A549 (cell line): ENCODE measurements at regions not wholly inside any gene's neighbourhood (a gene's known extent, or its start where the extent isn't known, plus 50 kb on each side); places are given as distances from the start of the nearest gene placed in this dataset.

Source experiments
- ATAC-seq, 2 experiments: fragments of 200-7000 bp in 1 of 2; fragments of >200 bp in 1 of 2; cut with Nextera tagmentation in 1 of 2; cut with Tn5 transposase in 1 of 2; 3 replicates each; pipeline versions ENCODE4 v1.8.0 to v1.9.1; 2018 to 2020; ENCODE audit warnings: mild to moderate bottlenecking in 1 of 2, moderate library complexity in 1 of 2
- CTCF ChIA-PET: fragments of 300-600 bp; sonication (Branson Sonifier 250); formaldehyde crosslinking; extraction: SDS; loops from one replicate; lab custom pipeline; 2021; ENCODE audit warnings: antibody characterized with exemption, inconsistent platforms; lab: Yijun Ruan, JAX
- POLR2A ChIA-PET: fragments of 350-600 bp; formaldehyde crosslinking; extraction: SDS; loops from one replicate; lab custom pipeline; 2021; ENCODE audit warnings: antibody characterized with exemption, inconsistent platforms; lab: Yijun Ruan, JAX
- DNase-seq, 2 experiments: peaks; one replicate each; pipeline versions ENCODE4 v3.0.0 to v3.0.0-alpha.2; 2011 to 2016; ENCODE audit warnings: low read depth in 1 of 2, low spot score in 1 of 2
- FAIRE-seq: peaks from 2 replicates; lab custom pipeline; 2011; peaks lifted over from hg19 to GRCh38; lab: Jason Lieb, UNC
- H3K27ac ChIP-seq, 2 experiments: fragments of >200 bp; sonication (Bioruptor Twin); formaldehyde crosslinking; 3 replicates each; pipeline ENCODE4 v1.5.1; 2016 to 2017
- H3K4me1 ChIP-seq: fragments of >200 bp; sonication (Bioruptor Twin); formaldehyde crosslinking; 3 replicates; pipeline ENCODE4 v1.6.1; 2016
- H3K4me2 ChIP-seq: fragments of >200 bp; sonication (Bioruptor Twin); formaldehyde crosslinking; 3 replicates; pipeline ENCODE4 v1.6.1; 2016
- H3K4me3 ChIP-seq: fragments of >200 bp; sonication (Bioruptor Twin); formaldehyde crosslinking; 3 replicates; pipeline ENCODE4 v1.5.1; 2016
- H3K9me3 ChIP-seq: fragments of >200 bp; sonication (Bioruptor Twin); formaldehyde crosslinking; 3 replicates; pipeline ENCODE4 v1.6.1; 2016
- CBX8 ChIP-seq: fragments of 200-600 bp; sonication (generic); IDR thresholded peaks from 2 replicates; pipeline ENCODE4 v1.6.1; 2016
- CEBPB ChIP-seq, 2 experiments: fragments of >200 bp in 1 of 2; sonication (Bioruptor Twin) in 1 of 2; formaldehyde crosslinking in 1 of 2; IDR thresholded peaks; 2 replicates each; pipeline ENCODE4 v1.6.1; 2012 to 2016
- EHF ChIP-seq: fragments of 250-450 bp; sonication (Bioruptor Pico); IDR thresholded peaks from 2 replicates; pipeline ENCODE4 v1.5.0; 2020; ENCODE audit warnings: mild to moderate bottlenecking
- EP300 ChIP-seq, 2 experiments: fragments of >200 bp; sonication (Bioruptor Twin); formaldehyde crosslinking; IDR thresholded peaks; 2 replicates in 1 of 2; 3 replicates in 1 of 2; pipeline ENCODE4 v1.6.1; 2016 to 2017
- FOSB ChIP-seq: fragments of 250-450 bp; sonication (Bioruptor Pico); IDR thresholded peaks from 2 replicates; pipeline ENCODE4 v1.5.0; 2020; ENCODE audit warnings: mild to moderate bottlenecking, moderate library complexity
- FOSL2 ChIP-seq, 2 experiments: fragments of 450-650 bp in 1 of 2; fragments of >200 bp in 1 of 2; sonication (Bioruptor Twin) in 1 of 2; formaldehyde crosslinking; IDR thresholded peaks; 2 replicates each; pipeline versions ENCODE4 v1.5.0 to v1.6.1; 2016 to 2020; ENCODE audit warnings: mild to moderate bottlenecking in 1 of 2, moderate library complexity in 1 of 2
- GATA3 ChIP-seq: IDR thresholded peaks from 2 replicates; pipeline ENCODE4 v1.6.1; 2012; ENCODE audit warnings: borderline replicate concordance
- HOXA7 ChIP-seq: fragments of 250-450 bp; sonication (Bioruptor Pico); IDR thresholded peaks from 2 replicates; pipeline ENCODE4 v1.5.0; 2020; ENCODE audit warnings: mild to moderate bottlenecking, moderate library complexity
- HOXB13 ChIP-seq: fragments of 250-450 bp; sonication (Bioruptor Pico); IDR thresholded peaks from 2 replicates; pipeline ENCODE4 v1.5.0; 2020; ENCODE audit warnings: low read depth, mild to moderate bottlenecking, moderate library complexity
- MAZ ChIP-seq: fragments of 150-350 bp; IDR thresholded peaks from 2 replicates; pipeline ENCODE4 v1.6.1; 2014; ENCODE audit warnings: antibody characterized with exemption, low read depth, low read length, borderline replicate concordance
- NPAS2 ChIP-seq: fragments of 250-450 bp; sonication (Bioruptor Pico); IDR thresholded peaks from 2 replicates; pipeline ENCODE4 v1.8.0; 2022; ENCODE audit warnings: mild to moderate bottlenecking, moderate library complexity, borderline replicate concordance
- POLR2A ChIP-seq: IDR thresholded peaks from 2 replicates; pipeline ENCODE4 v1.6.1; 2012; ENCODE audit warnings: mild to moderate bottlenecking, low read length
- RAD21 ChIP-seq, 2 experiments: fragments of >200 bp in 1 of 2; sonication (Bioruptor Twin) in 1 of 2; formaldehyde crosslinking in 1 of 2; IDR thresholded peaks in 1 of 2; conservative IDR thresholded peaks in 1 of 2; 2 replicates in 1 of 2; 3 replicates in 1 of 2; pipeline ENCODE4 v1.6.1; 2012 to 2018; ENCODE audit warnings: inconsistent platforms in 1 of 2
- RARB ChIP-seq: fragments of 250-450 bp; sonication (Bioruptor Pico); IDR thresholded peaks from 2 replicates; pipeline ENCODE4 v1.8.0; 2021; ENCODE audit warnings: mild to moderate bottlenecking, moderate library complexity
- RCOR1 ChIP-seq: fragments of 150-350 bp; IDR thresholded peaks from 2 replicates; pipeline ENCODE4 v1.6.1; 2014; ENCODE audit warnings: antibody characterized with exemption, low read length, low read depth
- SMC3 ChIP-seq: fragments of >200 bp; sonication (Bioruptor Twin); formaldehyde crosslinking; IDR thresholded peaks from 3 replicates; pipeline ENCODE4 v1.6.1; 2018; ENCODE audit warnings: inconsistent platforms
- SREBF2 ChIP-seq: fragments of 450-650 bp; IDR thresholded peaks from 2 replicates; pipeline ENCODE4 v1.6.1; 2014; ENCODE audit warnings: mild to moderate bottlenecking, moderate library complexity
- WGBS: methylation state at CpG from one replicate; pipeline ENCODE4 v1.1.6; 2017; ENCODE audit errors: missing lambda C conversion rate; 5-methylcytosine and 5-hydroxymethylcytosine counted together
- TF ChIP-seq, protein P1 (sequence below): IDR thresholded peaks from 2 replicates; pipeline ENCODE4 v1.6.1; 2012; ENCODE audit warnings: low read depth, borderline replicate concordance
- TF ChIP-seq, protein P2 (sequence below): IDR thresholded peaks from 2 replicates; pipeline ENCODE4 v1.6.1; 2012
- TF ChIP-seq, protein P3 (sequence below): fragments of 200-600 bp; sonication (generic); IDR thresholded peaks from 2 replicates; pipeline ENCODE4 v1.6.1; 2016; ENCODE audit warnings: antibody characterized with exemption, mild to moderate bottlenecking, moderate library complexity
- TF ChIP-seq, protein P4 (sequence below): fragments of 250-450 bp; sonication (Bioruptor Pico); IDR thresholded peaks from 2 replicates; pipeline ENCODE4 v1.5.0; 2021; ENCODE audit warnings: mild to moderate bottlenecking, moderate library complexity, borderline replicate concordance

DNA sequence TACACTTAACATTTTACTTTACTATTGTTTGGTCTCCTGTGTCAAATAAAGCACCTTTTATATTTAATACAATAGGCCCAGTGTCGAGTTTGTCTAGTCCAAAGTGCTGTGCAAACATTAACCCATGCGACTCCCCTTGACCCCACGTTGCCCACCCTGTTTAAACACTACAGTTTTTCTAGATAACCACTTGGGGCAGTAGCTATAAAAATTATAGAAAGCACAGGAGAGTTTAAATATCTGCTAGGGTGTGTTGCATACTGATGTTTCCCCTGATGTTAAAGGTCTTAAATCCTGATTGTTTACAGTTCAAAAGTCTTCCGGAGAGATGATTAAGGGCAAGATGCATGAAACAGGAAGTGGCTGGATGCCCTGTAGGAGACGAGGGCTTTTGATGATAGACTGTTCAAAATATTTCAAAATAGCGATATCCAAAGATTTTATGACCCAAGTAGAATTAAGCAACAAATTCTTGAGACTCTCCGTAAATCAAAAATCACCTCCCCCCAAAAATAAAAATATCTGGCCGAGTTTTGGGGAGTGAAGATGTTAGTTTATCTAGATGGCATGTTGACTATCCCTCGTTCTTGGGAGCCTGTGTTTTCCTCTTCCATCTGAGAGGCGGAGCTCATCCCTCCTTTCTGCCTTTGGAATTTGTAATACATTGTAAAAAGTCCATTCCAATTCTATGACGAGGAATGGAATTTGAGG lies 167.1 kb downstream of the FGF9 start (continued):
- TF ChIP-seq, protein P1, sequence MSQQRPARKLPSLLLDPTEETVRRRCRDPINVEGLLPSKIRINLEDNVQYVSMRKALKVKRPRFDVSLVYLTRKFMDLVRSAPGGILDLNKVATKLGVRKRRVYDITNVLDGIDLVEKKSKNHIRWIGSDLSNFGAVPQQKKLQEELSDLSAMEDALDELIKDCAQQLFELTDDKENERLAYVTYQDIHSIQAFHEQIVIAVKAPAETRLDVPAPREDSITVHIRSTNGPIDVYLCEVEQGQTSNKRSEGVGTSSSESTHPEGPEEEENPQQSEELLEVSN = no peak
- no peak for TF ChIP-seq FOSB (CRISPR knock-in tag)
- TF ChIP-seq, protein P2, sequence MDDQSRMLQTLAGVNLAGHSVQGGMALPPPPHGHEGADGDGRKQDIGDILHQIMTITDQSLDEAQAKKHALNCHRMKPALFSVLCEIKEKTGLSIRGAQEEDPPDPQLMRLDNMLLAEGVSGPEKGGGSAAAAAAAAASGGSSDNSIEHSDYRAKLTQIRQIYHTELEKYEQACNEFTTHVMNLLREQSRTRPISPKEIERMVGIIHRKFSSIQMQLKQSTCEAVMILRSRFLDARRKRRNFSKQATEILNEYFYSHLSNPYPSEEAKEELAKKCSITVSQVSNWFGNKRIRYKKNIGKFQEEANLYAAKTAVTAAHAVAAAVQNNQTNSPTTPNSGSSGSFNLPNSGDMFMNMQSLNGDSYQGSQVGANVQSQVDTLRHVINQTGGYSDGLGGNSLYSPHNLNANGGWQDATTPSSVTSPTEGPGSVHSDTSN = no peak
- TF ChIP-seq, protein P3, sequence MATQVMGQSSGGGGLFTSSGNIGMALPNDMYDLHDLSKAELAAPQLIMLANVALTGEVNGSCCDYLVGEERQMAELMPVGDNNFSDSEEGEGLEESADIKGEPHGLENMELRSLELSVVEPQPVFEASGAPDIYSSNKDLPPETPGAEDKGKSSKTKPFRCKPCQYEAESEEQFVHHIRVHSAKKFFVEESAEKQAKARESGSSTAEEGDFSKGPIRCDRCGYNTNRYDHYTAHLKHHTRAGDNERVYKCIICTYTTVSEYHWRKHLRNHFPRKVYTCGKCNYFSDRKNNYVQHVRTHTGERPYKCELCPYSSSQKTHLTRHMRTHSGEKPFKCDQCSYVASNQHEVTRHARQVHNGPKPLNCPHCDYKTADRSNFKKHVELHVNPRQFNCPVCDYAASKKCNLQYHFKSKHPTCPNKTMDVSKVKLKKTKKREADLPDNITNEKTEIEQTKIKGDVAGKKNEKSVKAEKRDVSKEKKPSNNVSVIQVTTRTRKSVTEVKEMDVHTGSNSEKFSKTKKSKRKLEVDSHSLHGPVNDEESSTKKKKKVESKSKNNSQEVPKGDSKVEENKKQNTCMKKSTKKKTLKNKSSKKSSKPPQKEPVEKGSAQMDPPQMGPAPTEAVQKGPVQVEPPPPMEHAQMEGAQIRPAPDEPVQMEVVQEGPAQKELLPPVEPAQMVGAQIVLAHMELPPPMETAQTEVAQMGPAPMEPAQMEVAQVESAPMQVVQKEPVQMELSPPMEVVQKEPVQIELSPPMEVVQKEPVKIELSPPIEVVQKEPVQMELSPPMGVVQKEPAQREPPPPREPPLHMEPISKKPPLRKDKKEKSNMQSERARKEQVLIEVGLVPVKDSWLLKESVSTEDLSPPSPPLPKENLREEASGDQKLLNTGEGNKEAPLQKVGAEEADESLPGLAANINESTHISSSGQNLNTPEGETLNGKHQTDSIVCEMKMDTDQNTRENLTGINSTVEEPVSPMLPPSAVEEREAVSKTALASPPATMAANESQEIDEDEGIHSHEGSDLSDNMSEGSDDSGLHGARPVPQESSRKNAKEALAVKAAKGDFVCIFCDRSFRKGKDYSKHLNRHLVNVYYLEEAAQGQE = no peak

DNA sequence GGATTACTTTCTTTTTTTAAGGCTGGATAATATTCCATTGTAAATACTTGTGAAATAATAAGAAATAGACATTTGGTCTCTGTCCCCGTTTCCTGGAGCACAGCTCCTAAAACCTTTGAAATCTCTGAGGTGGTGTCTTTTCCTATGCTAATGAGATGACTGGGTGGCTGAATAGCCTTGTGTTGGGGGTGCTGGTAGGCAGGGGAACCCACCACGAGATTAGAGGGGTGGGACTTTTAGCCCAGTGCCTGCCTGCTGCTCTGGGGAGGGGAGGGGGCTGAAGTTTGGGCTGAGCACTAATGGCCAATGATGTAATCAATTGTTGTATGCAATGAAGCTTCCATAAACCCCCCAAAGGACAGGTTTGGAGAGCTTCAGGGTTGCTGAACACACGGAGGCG lies 175.7 kb downstream of the FGF9 start:
- ATAC-seq (no peak), FAIRE-seq (no peak), DNase-seq (no peak)
- CTCF ChIA-PET = no interaction called here
- H3K4me3 ChIP-seq = no peak overlapping the region
- no peaks in the 10 kb centered on the region for H3K4me1 ChIP-seq
- POLR2A ChIA-PET = no interaction called here
- H3K9me3 ChIP-seq = no peaks in the 10 kb centered on the region
- H3K27ac ChIP-seq = no peak overlapping the region
- TF ChIP-seq GATA3 = no peak
- TF ChIP-seq EHF (CRISPR knock-in tag) = no peak
- TF ChIP-seq, protein P4, sequence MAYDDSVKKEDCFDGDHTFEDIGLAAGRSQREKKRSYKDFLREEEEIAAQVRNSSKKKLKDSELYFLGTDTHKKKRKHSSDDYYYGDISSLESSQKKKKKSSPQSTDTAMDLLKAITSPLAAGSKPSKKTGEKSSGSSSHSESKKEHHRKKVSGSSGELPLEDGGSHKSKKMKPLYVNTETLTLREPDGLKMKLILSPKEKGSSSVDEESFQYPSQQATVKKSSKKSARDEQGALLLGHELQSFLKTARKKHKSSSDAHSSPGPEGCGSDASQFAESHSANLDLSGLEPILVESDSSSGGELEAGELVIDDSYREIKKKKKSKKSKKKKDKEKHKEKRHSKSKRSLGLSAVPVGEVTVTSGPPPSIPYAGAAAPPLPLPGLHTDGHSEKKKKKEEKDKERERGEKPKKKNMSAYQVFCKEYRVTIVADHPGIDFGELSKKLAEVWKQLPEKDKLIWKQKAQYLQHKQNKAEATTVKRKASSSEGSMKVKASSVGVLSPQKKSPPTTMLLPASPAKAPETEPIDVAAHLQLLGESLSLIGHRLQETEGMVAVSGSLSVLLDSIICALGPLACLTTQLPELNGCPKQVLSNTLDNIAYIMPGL (CRISPR knock-in tag) = no peak
- TF ChIP-seq MAZ = no peak
- no peak for TF ChIP-seq EP300 (IDR thresholded peaks at IDR 0.05)
- no peak for TF ChIP-seq CEBPB (IDR thresholded peaks at IDR 0.05)
- TF ChIP-seq CBX8 = no peak
- no peak for TF ChIP-seq SMC3
- TF ChIP-seq RCOR1 = no peak
- TF ChIP-seq RARB (CRISPR knock-in tag) = no peak
- no peak for TF ChIP-seq NPAS2 (CRISPR knock-in tag)
- TF ChIP-seq HOXA7 (CRISPR knock-in tag) = no peak
- TF ChIP-seq HOXB13 (CRISPR knock-in tag) = no peak
- TF ChIP-seq POLR2A = no peak
- TF ChIP-seq, all 56 proteins: peak for 0
- H3K4me2 ChIP-seq = no peak overlapping the region
- 34% methylated on average over 4 of the region's 4 CpGs for WGBS

DNA sequence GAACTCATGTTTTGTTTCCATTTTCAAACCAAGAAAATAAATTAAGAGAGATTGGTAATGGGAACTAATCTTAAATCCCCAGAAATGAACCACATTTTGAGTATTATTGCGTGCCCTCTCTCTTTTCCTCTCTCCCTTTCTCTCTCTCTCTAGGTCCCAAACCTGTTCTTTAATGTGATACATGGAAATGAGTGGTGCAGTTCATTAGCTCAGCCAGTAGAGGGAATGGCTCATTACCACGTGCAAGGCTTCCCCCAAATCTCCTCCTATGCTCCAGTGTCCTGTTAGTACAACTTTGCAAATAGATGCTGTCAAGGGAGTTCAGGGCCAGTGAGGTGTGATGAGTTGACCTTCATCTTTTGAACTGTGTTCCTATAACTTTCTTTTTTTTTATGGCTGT lies 178.4 kb downstream of the FGF9 start:
- Histone ChIP-seq H3K4me1 (no peaks in the 10 kb centered on the region), H3K27ac (no peak overlapping the region), H3K9me3 (no peaks in the 10 kb centered on the region), H3K4me3 (no peak overlapping the region), H3K4me2 (no peak overlapping the region)
- FAIRE-seq (no peak), DNase-seq (peak in 1 of 2 experiments; percentile 25), ATAC-seq (peak; percentile 47 to 56; a peak in 3 of 6 replicates)
- ChIA-PET CTCF (no interaction called here), POLR2A (no interaction called here)
- TF ChIP-seq SREBF2 = no peak
- no peak for TF ChIP-seq RCOR1
- no peak for TF ChIP-seq FOSL2 (IDR thresholded peaks at IDR 0.05)
- no peak for TF ChIP-seq FOSL2 (CRISPR knock-in tag; IDR thresholded peaks at IDR 0.05)
- TF ChIP-seq EP300 (IDR thresholded peaks at IDR 0.05) = no peak
- TF ChIP-seq RAD21 (conservative IDR thresholded peaks at IDR 0.05 in 1 of 2, IDR thresholded peaks at IDR 0.05 in 1 of 2) = peak in 1 of 2 experiments; percentile 10; a peak in 1 of 5 replicates
- WGBS = 8% methylated on average over 2 of the region's 2 CpGs
